ENCODE measurements at regions not wholly inside any gene's neighbourhood (a gene's known extent, or its start where the extent isn't known, plus 50 kb on each side); places are given as distances from the start of the nearest gene placed in this dataset.

GRCh38 chr5:5043346-5043745 lies 96.8 kb upstream of the ADAMTS16 start:
- no peak for TF ChIP-seq CTCF (conservative IDR thresholded peaks at IDR 0.05; ENCODE audit: low read length)
- TF ChIP-seq EZH2phosphoT487 (IDR thresholded peaks at IDR 0.05; ENCODE audit: borderline replicate concordance, low read depth, low read length): no peak

All from OCI-LY7 (cell line).